AG10803 (cell line): ENCODE measurements at regions not wholly inside any gene's neighbourhood (a gene's known extent, or its start where the extent isn't known, plus 50 kb on each side); places are given as distances from the start of the nearest gene placed in this dataset.
"Not testable (repeated sequence)": the region's sequence is repeated elsewhere in the genome, so short reads cannot be mapped to it uniquely, and the experiment has no call there.

Source experiments
- DNase-seq: peaks from one replicate; pipeline ENCODE4 v3.0.0; 2010; ENCODE audit warnings: low read depth
- H3K4me3 ChIP-seq: 2 replicates; pipeline ENCODE4 v1.5.1; 2011; ENCODE audit warnings: mild to moderate bottlenecking, low read length, control low read depth
- CTCF ChIP-seq: conservative IDR thresholded peaks from 2 replicates; pipeline ENCODE4 v1.5.1; 2011; ENCODE audit warnings: mild to moderate bottlenecking, low read length, control low read depth, inconsistent platforms

- H3K4me3 ChIP-seq, result no peak overlapping the region
- DNase-seq, result no peak
- TF ChIP-seq CTCF, result no peak
Measured at GRCh38 chr18:11343096-11343495, 193.7 kb upstream of the PIEZO2 start.

GRCh38 chr18:11342115-11342514, 192.7 kb upstream of the PIEZO2 start:
- DNase-seq, H3K4me3 ChIP-seq: not testable (repeated sequence)

- TF ChIP-seq CTCF, result no peak
- peak; percentile 44 for DNase-seq
- no peak overlapping the region for H3K4me3 ChIP-seq
Measured at GRCh38 chr18:11339188-11339775, 189.9 kb upstream of the PIEZO2 start.

GRCh38 chr18:11336241-11336640, 186.9 kb upstream of the PIEZO2 start:
- no peak for TF ChIP-seq CTCF
- no peak overlapping the region for H3K4me3 ChIP-seq
- peak; percentile 33 for DNase-seq

- no peak overlapping the region for H3K4me3 ChIP-seq
- peak; percentile 29 for DNase-seq
- no peak for TF ChIP-seq CTCF
Measured at GRCh38 chr18:11327391-11328009, 178.1 kb upstream of the PIEZO2 start.

- TF ChIP-seq CTCF, result no peak
- peak; percentile 84 for DNase-seq
- no peak overlapping the region for H3K4me3 ChIP-seq
Measured at GRCh38 chr18:11324956-11325882, 175.8 kb upstream of the PIEZO2 start.

- no peak overlapping the region for H3K4me3 ChIP-seq
- no peak for DNase-seq
- no peak for TF ChIP-seq CTCF
Measured at GRCh38 chr18:11324510-11324909, 175.1 kb upstream of the PIEZO2 start.
